CD14-positive monocyte (primary cell): ENCODE measurements at regions not wholly inside any gene's neighbourhood (a gene's known extent, or its start where the extent isn't known, plus 50 kb on each side); places are given as distances from the start of the nearest gene placed in this dataset.

Experiments
- DNase-seq, 3 donors: peaks; one replicate each; pipeline ENCODE4 v3.0.0-alpha.2; 2011 to 2022
- H2AFZ ChIP-seq: 2 replicates; pipeline ENCODE4 v1.6.0; 2012; ENCODE audit warnings: mild to moderate bottlenecking, low read depth, low read length, inconsistent platforms; ENCODE audit not compliant: insufficient read depth, poor library complexity, severe bottlenecking
- H3K27ac ChIP-seq, 2 donors: 1 replicate in 1 of 2; 2 replicates in 1 of 2; pipeline ENCODE4 v1.5.1; 2012 to 2013; ENCODE audit warnings: low read length in 2 of 2, control low read depth in 1 of 2, inconsistent platforms in 1 of 2, low read depth in 1 of 2, mild to moderate bottlenecking in 1 of 2
- H3K27me3 ChIP-seq, 2 donors: one replicate each; pipeline versions ENCODE4 v1.6.0 to v1.6.1; 2011 to 2013; ENCODE audit warnings: low read length in 2 of 2; ENCODE audit not compliant: control insufficient read depth in 2 of 2, insufficient read depth in 2 of 2
- H3K36me3 ChIP-seq, 2 donors: replicated peaks in 1 of 2; 1 replicate in 1 of 2; 2 replicates in 1 of 2; pipeline versions ENCODE4 v1.5.1 to v1.6.1; 2012 to 2013; ENCODE audit warnings: low read length in 2 of 2, control low read depth in 1 of 2, inconsistent platforms in 1 of 2, mild to moderate bottlenecking in 1 of 2; ENCODE audit not compliant: insufficient read depth in 2 of 2, control insufficient read depth in 1 of 2
- H3K4me1 ChIP-seq, 2 donors: 1 replicate in 1 of 2; 2 replicates in 1 of 2; pipeline versions ENCODE4 v1.5.1 to v1.6.1; 2012 to 2013; ENCODE audit warnings: low read length in 2 of 2, control low read depth in 1 of 2, inconsistent platforms in 1 of 2, mild to moderate bottlenecking in 1 of 2, moderate library complexity in 1 of 2; ENCODE audit not compliant: insufficient read depth in 2 of 2, control insufficient read depth in 1 of 2
- H3K4me2 ChIP-seq: replicated peaks from 2 replicates; pipeline ENCODE3; 2012; ENCODE audit warnings: low read length, moderate library complexity, mild to moderate bottlenecking; ENCODE audit not compliant: poor library complexity, severe bottlenecking; ENCODE audit errors: extremely low read depth
- H3K4me3 ChIP-seq, 3 experiments: fragments of 200-600 bp in 1 of 3; sonication (generic) in 1 of 3; replicated peaks in 1 of 3; 1 replicate in 2 of 3; 2 replicates in 1 of 3; pipeline ENCODE4 v1.5.1; 2011 to 2013; ENCODE audit warnings: low read length in 3 of 3, mild to moderate bottlenecking in 3 of 3, control low read depth in 2 of 3, low read depth in 2 of 3, inconsistent platforms in 1 of 3, moderate library complexity in 1 of 3
- H3K79me2 ChIP-seq: 2 replicates; pipeline ENCODE4 v1.6.0; 2012; ENCODE audit warnings: mild to moderate bottlenecking, control low read depth, inconsistent platforms, low read length, moderate library complexity; ENCODE audit not compliant: insufficient read depth
- H3K9ac ChIP-seq: 2 replicates; pipeline ENCODE4 v1.6.0; 2017; ENCODE audit warnings: low read length, mild to moderate bottlenecking; ENCODE audit not compliant: insufficient read depth, poor library complexity, severe bottlenecking
- H3K9me3 ChIP-seq, 2 donors: replicated peaks in 1 of 2; 1 replicate in 1 of 2; 2 replicates in 1 of 2; pipeline versions ENCODE4 v1.5.1 to v1.6.1; 2012 to 2013; ENCODE audit warnings: low read length in 2 of 2, control low read depth in 1 of 2; ENCODE audit not compliant: control insufficient read depth in 1 of 2, insufficient read depth in 1 of 2
- H4K20me1 ChIP-seq: 2 replicates; pipeline ENCODE4 v1.6.0; 2012; ENCODE audit warnings: mild to moderate bottlenecking, low read length, control low read depth, moderate library complexity; ENCODE audit not compliant: insufficient read depth
- H3K27ac Mint-ChIP-seq, 7 donors: one replicate each; pipeline ENCODE4 v1.8.0; 2020; ENCODE audit warnings: mild to moderate bottlenecking in 7 of 7, mixed read lengths in 7 of 7, moderate library complexity in 6 of 7, inconsistent platforms in 2 of 7
- H3K27me3 Mint-ChIP-seq, 3 donors: one replicate each; pipeline ENCODE4 v1.8.0; 2021 to 2022; ENCODE audit warnings: low read depth in 3 of 3, mild to moderate bottlenecking in 3 of 3, mixed read lengths in 3 of 3, moderate library complexity in 3 of 3, inconsistent platforms in 1 of 3
- H3K36me3 Mint-ChIP-seq, 2 donors: one replicate each; pipeline ENCODE4 v1.8.0; 2020; ENCODE audit warnings: mixed read lengths in 2 of 2, inconsistent platforms in 1 of 2, mild to moderate bottlenecking in 1 of 2
- H3K4me1 Mint-ChIP-seq: one replicate; pipeline ENCODE4 v1.8.0; 2020; ENCODE audit warnings: mild to moderate bottlenecking, mixed read lengths
- H3K4me3 Mint-ChIP-seq, 2 donors: one replicate each; pipeline ENCODE4 v1.8.0; 2020; ENCODE audit warnings: mild to moderate bottlenecking in 2 of 2, mixed read lengths in 2 of 2, moderate library complexity in 1 of 2
- H3K9me3 Mint-ChIP-seq, 7 donors: one replicate each; pipeline ENCODE4 v1.8.0; 2020 to 2022; ENCODE audit warnings: mixed read lengths in 7 of 7, mild to moderate bottlenecking in 6 of 7, moderate library complexity in 6 of 7, inconsistent platforms in 2 of 7
- WGBS: methylation state at CpG from one replicate; pipeline ENCODE4 v1.1.5; 2013; ENCODE audit warnings: missing lambda C conversion rate; ENCODE audit not compliant: insufficient coverage; 5-methylcytosine and 5-hydroxymethylcytosine counted together
- intact Hi-C, 2 donors: fragments of 100-400 bp; cut with micrococcal nuclease; formaldehyde crosslinking; loops; one replicate each; pipeline versions ENCODE4 v1.15.0 to v1.15.1; 2023
- TF ChIP-seq, protein P1 (sequence below): fragments of 200-600 bp; IDR thresholded peaks from one replicate; pipeline ENCODE4 v1.8.0; 2022; ENCODE audit warnings: antibody characterized with exemption, mild to moderate bottlenecking

DNA sequence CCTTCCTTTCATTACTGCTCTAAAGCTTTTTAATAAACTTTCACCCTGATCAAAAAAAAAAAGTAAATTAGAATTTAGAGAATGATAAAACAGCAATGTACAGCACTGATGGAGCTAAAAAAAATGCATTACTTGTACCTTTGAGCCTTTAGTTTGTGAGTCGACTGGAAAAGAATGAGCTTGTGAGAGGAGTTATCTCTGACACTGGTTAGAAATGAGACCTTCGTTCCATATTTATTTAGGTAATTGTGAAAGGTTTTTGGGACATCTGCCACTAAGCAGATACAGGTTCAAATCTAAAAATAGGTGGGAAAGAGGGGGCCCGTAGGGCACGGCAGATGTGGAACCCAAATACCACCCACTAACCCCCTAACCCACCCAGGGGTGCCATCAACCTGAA lies 376.8 kb downstream of the ICE1 start:
- Histone ChIP-seq H3K27ac (no peak overlapping the region), H2AFZ (no peak overlapping the region), H3K36me3 (no peaks in the 10 kb centered on the region), H3K4me3 (no peak overlapping the region), H3K9me3 (peaks cover 0 to 3% of the 10 kb centered on the region in 2 donors), H3K4me2 (no peak overlapping the region), H3K9ac (no peak overlapping the region), H4K20me1 (no peaks in the 10 kb centered on the region), H3K4me1 (no peaks in the 10 kb centered on the region), H3K27me3 (no peaks in the 10 kb centered on the region), H3K79me2 (no peaks in the 10 kb centered on the region)
- WGBS: no CpG with 5 or more reads among the region's 4 CpGs
- intact Hi-C loops: no loop called here
- no peaks in the 10 kb centered on the region for H3K27me3 Mint-ChIP-seq
- no peaks in the 10 kb centered on the region for H3K36me3 Mint-ChIP-seq
- H3K9me3 Mint-ChIP-seq: peaks cover 0 to 5% (median 0%) of the 10 kb centered on the region in 7 donors
- no peak for DNase-seq
- TF ChIP-seq, protein P1, sequence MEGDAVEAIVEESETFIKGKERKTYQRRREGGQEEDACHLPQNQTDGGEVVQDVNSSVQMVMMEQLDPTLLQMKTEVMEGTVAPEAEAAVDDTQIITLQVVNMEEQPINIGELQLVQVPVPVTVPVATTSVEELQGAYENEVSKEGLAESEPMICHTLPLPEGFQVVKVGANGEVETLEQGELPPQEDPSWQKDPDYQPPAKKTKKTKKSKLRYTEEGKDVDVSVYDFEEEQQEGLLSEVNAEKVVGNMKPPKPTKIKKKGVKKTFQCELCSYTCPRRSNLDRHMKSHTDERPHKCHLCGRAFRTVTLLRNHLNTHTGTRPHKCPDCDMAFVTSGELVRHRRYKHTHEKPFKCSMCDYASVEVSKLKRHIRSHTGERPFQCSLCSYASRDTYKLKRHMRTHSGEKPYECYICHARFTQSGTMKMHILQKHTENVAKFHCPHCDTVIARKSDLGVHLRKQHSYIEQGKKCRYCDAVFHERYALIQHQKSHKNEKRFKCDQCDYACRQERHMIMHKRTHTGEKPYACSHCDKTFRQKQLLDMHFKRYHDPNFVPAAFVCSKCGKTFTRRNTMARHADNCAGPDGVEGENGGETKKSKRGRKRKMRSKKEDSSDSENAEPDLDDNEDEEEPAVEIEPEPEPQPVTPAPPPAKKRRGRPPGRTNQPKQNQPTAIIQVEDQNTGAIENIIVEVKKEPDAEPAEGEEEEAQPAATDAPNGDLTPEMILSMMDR: no peak
- no peak overlapping the region for H3K4me3 Mint-ChIP-seq
- no peak overlapping the region for H3K27ac Mint-ChIP-seq
- no peaks in the 10 kb centered on the region for H3K4me1 Mint-ChIP-seq

DNA sequence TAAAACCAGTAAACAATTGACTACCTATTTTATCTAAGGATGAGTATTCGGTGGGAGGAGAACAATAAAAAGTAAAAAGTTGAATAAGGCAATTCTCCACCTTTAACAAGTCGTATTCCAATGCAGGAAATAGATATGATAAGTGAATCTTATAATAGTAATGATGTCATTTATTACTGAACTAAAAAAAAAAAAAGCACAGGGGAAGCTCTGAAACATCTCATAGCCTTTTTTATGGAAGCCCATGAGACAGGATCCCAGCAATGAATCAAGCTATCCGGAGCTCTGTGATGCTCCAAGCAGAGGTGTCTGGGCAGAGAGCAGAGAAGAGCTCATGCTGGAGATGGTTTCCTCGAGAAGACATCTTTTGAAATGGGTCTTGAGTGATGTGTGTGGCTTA lies 376.0 kb downstream of the ICE1 start:
- no peaks in the 10 kb centered on the region for H3K4me1 Mint-ChIP-seq
- no peak overlapping the region for H3K4me3 Mint-ChIP-seq
- no peaks in the 10 kb centered on the region for H3K36me3 Mint-ChIP-seq
- TF ChIP-seq, protein P1: no peak
- H3K4me2 ChIP-seq: no peak overlapping the region
- no peaks in the 10 kb centered on the region for H4K20me1 ChIP-seq
- H3K4me1 ChIP-seq: no peaks in the 10 kb centered on the region
- H3K79me2 ChIP-seq: no peaks in the 10 kb centered on the region
- H3K9me3 ChIP-seq: peaks cover 0 to 3% of the 10 kb centered on the region in 2 donors
- WGBS: 15% methylated on average over 2 of the region's 4 CpGs
- no peak overlapping the region for H2AFZ ChIP-seq
- H3K27me3 Mint-ChIP-seq: no peaks in the 10 kb centered on the region
- H3K9me3 Mint-ChIP-seq: peaks cover 0 to 5% (median 0%) of the 10 kb centered on the region in 7 donors
- no peak overlapping the region for H3K4me3 ChIP-seq
- DNase-seq: no peak
- no peak overlapping the region for H3K27ac ChIP-seq
- H3K36me3 ChIP-seq: no peaks in the 10 kb centered on the region
- intact Hi-C loops: no loop called here
- H3K27me3 ChIP-seq: no peaks in the 10 kb centered on the region
- no peak overlapping the region for H3K27ac Mint-ChIP-seq
- no peak overlapping the region for H3K9ac ChIP-seq
